Omental fat pad (tissue), 3 donors: ENCODE measurements at regions not wholly inside any gene's neighbourhood (a gene's known extent, or its start where the extent isn't known, plus 50 kb on each side); places are given as distances from the start of the nearest gene placed in this dataset.

Experiments
- ATAC-seq: fragments of 150-250 bp; one replicate; pipeline ENCODE4 v1.9.1; 2016; ENCODE audit warnings: mild to moderate bottlenecking, moderate library complexity; ENCODE audit not compliant: low FRiP score
- DNase-seq: peaks from one replicate; pipeline ENCODE4 v3.0.0-alpha.2; 2019; ENCODE audit warnings: low spot score
- TF ChIP-seq, protein P1 (sequence below), 3 donors: fragments of 450-650 bp; IDR thresholded peaks; one replicate each; pipeline ENCODE4 v1.5.1; 2016 to 2017; ENCODE audit warnings: antibody characterized with exemption in 3 of 3, mild to moderate bottlenecking in 3 of 3, moderate library complexity in 2 of 3

DNA sequence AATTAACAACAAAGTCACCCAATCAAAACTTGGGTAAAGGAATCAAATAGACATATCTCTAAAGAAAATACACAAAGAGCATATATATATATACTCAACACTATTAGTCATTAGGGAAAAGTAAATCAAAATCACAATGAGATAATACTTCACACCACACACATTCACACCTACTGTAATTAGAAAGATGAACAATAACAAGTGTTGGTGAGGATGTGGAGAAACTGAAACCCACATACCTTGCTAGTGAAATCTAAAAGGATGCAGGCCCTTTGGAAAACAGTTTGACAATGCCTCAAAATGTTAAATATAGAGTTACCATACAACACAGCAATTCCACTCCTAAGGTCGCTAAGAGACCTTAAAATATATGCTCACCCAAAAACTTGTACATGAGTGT lies 177.1 kb downstream of the ANKRD60 start:
- DNase-seq (no peak), ATAC-seq (no peak)
- TF ChIP-seq, protein P1, sequence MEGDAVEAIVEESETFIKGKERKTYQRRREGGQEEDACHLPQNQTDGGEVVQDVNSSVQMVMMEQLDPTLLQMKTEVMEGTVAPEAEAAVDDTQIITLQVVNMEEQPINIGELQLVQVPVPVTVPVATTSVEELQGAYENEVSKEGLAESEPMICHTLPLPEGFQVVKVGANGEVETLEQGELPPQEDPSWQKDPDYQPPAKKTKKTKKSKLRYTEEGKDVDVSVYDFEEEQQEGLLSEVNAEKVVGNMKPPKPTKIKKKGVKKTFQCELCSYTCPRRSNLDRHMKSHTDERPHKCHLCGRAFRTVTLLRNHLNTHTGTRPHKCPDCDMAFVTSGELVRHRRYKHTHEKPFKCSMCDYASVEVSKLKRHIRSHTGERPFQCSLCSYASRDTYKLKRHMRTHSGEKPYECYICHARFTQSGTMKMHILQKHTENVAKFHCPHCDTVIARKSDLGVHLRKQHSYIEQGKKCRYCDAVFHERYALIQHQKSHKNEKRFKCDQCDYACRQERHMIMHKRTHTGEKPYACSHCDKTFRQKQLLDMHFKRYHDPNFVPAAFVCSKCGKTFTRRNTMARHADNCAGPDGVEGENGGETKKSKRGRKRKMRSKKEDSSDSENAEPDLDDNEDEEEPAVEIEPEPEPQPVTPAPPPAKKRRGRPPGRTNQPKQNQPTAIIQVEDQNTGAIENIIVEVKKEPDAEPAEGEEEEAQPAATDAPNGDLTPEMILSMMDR (IDR thresholded peaks at IDR 0.05): no peak

DNA sequence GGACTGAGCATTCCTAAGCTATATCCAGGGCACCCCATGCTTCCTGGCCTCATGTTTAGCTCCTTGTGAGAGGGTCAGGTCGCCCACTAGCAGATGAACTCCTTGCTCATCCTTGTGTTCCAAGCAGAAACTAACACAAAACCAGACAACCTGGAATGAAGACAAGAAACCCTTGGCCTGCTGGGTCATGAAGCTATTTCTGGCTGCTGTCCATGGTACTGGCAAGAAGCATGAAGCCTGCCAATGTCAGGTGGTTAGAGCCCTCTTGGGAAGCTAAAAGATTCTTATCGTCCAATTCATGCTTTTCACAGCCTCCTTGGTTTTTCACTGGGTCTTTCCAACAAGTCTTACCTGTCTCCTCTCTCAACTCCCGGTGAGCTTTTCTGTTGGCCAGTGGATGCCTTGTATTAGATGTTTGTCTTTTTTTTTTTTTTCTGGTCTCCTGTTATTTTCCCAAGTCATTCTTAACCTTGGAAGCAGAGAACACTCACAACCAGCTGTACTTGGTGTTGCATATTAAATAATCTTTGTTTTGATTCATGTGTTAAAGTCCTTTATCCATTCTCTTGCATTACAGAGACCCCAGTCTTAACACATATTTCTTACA lies 180.3 kb downstream of the ANKRD60 start:
- no peak for ATAC-seq
- TF ChIP-seq, protein P1 (IDR thresholded peaks at IDR 0.05): no peak
- no peak for DNase-seq

DNA sequence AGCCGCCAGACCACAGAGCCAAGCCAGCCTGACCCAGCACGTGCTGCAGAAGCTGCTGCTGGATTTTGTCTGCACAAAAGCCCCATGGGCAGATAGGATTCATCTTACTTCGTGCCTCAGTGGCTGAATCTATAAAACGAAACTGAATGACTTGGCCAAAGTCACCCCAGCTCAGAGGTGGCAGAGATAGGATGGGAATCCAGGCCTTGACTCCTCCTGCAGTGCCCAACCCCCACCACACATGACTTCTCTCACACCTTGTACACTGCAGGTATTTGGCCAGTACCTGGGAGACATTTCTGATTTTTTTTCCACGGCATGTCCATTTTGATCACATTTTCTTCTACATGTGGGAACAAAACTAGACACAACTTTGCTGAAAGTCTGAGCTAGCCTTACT lies 182.1 kb downstream of the ANKRD60 start:
- ATAC-seq: no peak
- no peak for DNase-seq
- TF ChIP-seq, protein P1 (IDR thresholded peaks at IDR 0.05): no peak

DNA sequence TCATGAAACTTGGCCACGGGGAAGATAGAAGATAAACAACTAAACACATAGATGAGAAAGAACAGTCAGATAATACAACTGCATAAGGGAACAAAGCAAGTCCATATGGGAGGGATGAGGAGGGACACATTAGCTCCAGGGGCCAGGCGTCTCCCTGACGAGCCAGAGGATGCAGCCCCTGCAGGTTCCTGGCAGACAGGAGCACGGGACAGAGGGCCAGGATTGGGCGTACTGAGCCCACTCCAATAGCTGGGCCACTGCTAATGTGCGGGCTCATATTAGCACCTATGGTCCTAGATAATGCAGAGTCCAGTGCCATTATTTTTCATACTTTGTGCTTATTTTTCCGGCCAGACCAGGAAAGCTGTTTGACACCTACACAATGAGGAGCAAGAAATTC lies 182.9 kb downstream of the ANKRD60 start:
- no peak for DNase-seq
- TF ChIP-seq, protein P1 (IDR thresholded peaks at IDR 0.05): no peak
- no peak for ATAC-seq

DNA sequence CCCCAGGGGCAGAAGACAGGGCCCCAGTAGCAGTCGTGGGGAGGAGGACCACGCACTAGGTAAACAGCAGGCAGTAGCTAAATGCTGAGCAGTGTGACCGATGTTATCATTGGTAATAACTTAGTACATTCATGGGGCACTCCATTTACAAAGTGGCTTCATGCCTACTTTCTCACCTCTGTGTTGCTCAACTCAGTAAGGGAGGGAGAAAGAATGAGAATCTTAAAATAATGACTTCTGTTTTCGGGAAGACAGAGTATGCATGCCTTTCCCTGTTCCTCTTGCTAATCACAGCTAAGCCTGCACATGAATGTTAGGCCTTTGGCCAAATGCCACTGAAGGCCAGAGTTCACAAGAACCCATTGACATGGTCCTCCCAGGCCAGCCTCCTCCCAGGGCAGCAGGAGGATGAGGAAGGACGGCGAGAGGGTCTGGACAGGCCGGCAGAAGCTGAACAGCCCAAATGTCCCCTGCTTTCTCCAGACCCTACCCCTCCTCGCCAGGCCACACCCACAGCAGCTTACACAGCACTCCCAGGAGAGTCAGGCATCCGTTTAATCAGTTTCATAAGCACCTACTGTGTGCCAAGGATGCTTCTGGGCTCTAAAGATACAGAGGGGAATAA lies 183.4 kb downstream of the ANKRD60 start:
- ATAC-seq (no peak), DNase-seq (no peak)
- TF ChIP-seq, protein P1 (IDR thresholded peaks at IDR 0.05): no peak

DNA sequence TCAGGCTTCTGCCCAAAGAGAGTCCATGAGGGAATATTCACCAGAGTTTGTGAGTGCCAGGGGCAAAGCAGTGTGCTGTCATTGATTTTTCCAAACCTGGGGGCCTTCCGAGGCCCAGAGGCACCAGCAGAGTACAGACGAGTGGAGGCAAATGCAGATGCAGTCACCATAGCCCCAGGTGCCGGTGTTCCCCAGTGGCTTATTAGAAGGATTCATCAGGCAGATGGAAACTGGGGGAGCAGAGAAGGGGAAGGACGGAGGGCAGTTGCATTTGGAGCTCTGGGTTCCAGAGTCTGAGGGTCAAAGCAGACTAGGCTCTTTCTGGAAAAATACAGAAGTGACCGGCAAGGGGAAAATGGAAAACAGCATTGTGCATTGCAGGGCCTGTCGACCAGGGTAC lies 184.2 kb downstream of the ANKRD60 start:
- DNase-seq (no peak), ATAC-seq (no peak)
- TF ChIP-seq, protein P1 (IDR thresholded peaks at IDR 0.05): no peak
